RPMI8226 (cell line): ENCODE measurements at regions not wholly inside any gene's neighbourhood (a gene's known extent, or its start where the extent isn't known, plus 50 kb on each side); places are given as distances from the start of the nearest gene placed in this dataset.
"Not testable (repeated sequence)": the region's sequence is repeated elsewhere in the genome, so short reads cannot be mapped to it uniquely, and the experiment has no call there.

Experiments
- DNase-seq: peaks from one replicate; pipeline ENCODE4 v3.0.0-alpha.2; 2015

DNA sequence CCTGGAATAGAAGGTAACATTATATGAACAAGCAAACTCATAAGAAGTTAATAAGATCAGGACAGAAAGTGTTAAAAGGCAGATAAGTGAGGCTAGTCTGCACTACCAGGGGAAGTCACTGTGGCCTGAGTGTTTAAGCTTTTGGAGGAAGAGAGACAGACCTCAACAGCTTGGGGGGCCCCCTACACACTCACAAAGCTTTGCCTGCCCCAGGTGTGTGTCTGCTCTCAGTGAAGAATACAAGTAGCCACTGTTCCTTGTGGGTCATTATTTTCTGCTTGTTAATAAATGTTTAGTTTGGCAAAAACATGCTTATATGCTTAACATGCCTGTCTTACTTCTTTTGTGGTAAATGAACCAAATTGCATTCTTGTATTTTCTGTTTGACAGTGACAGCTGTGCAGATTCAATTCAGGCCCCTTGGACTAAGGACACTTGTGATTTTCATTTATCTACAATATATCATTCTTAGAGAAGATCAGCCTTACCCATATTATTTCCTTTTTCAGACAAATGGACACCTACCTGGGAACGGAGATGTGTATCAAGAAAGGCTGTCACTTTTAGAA lies 50.7 kb upstream of the C12orf71 start:
- no peak for DNase-seq

DNA sequence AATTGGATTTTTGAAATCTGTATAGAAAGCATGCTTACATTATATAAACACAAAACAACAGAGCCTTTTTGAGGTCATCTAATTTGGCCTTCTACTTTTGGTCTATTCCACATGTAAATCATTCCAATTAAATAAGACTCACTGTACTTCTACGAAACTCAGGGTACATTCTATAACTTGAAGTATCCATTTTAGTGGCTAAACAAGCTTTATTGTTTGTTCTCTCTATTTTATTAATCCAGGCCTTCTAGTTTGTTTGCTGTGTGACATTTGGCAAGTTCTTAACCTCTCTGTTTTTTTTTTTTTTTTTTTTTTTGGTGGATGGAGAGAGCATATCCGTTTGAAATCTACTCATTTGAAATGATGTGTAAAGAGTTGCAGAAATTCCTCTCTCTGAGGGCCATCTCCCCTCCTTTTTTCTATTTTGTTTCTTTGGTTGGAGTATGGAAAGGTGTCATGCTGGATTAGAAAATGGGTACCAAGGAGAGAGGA lies 58.1 kb upstream of the C12orf71 start:
- no peak for DNase-seq

DNA sequence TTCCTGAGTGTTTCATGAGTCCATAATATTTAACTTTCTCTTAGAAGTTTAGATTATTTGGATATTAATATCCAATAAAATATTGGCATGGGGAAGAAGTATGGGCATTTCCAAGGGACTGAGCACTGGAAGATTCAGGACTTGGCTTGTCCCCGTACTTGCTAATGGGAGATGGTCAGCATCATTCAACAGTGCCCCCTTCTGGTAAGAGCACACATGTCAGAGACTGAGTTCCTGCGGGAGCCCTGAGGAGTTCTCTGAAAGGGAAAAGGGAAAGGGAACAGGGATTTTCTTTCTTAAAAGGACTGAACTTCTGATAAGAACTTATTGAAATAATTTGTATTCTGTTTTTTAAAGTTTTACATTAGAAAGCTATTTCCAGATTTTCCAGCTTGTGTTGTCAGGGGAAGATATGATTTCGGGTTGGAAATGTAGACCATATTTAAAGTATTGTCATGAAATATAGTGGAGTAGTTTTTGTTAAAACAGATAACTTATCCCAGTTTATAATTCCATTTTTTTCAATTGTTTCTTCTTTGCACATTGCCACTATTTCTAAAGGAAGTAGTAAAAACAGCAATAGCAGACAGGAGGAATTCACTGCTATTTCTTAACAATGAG lies 59.8 kb upstream of the C12orf71 start:
- peak; percentile 53 for DNase-seq

DNA sequence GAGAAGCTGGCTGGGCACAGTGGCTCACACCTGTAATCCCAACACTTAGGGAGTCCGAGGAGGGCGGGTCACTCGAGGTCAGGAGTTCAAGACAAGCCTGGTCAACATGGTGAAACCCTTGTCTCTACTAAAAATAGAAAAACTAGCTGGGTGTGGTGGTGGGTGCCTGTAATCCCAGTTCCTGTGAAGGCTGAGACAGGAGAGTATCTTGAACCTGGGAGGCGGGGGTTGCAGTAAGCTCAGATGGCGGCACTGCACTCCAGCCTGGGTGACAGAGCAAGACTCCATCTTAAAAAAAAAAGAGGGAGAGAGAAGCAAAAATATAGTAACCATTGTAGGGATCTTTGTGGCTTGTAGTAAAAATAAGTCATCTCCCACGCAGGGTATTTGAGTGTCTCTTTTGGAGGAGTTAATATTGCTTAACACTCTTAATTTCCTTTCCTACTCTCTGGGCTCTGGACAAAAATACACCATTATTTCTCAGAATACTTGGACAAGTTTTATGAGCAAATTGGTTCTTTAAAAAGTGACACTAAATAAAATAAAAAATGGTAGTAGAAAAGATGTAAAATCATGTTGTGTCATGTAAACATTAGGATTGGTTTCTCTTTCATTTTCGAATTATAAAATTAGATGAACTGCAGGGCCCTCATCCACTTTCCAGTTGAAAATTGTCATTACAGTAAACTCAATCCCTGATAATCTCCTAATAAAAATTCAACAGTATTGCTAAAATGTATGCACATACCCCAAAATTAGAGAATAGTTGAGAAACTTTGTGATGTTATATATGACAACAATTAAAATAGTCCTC lies 61.1 kb upstream of the C12orf71 start:
- DNase-seq = peak; percentile 75

DNA sequence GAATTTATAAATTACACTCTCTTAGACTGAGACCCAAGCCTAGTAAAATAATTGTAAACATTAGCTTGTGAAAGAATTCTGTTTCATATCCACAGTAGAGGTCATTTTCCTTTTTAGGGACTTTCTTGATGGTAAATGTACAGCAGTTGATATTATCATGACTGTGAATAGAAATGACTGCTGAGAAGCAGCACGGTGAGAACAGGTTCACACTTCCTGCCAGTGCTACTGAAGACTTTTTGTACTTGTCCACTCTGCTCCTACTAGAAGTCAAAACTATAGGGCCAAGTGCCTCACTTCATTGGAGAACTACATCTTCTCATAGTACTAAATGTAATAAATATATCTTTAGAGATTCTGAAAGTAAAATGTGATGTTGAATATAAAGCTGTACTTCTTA lies 63.3 kb upstream of the C12orf71 start:
- DNase-seq = not testable (repeated sequence)

DNA sequence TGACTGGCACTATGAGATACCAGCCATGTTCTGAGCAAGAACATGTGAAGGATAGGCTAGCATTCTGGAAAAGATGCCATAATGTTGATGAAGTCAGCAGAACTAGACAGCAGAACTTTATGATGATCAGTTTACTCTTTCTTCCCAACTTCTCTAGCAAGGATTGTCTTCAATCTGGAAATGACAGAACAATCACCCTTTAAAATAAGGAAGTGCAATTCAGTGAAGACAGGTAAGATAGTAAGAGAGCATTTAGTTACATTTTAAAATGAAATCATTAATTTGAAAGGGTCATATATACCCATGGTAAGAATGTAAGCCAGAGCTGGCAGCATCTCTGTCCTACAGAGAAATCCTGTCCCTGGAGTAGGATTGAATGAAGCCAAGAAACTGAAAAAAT lies 66.0 kb upstream of the C12orf71 start:
- DNase-seq = no peak

DNA sequence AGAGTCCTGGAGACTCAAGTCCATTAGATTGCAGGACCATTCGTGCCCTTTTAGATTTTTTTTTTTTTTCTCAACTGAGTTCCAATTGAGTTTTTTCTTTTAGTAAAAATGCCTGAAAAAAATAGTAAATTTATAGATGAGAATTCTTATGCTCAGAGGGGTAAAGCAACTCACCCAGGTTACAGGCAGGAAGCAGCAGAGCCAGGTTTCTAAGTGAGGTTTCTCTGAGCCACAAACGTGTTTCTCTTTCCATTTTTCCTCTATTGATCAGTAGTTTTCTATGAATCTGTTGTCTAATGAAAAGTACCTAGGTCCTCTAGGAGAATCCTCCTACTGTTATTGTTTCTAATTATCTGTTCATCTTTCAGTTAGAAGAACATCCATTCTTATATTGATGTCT lies 66.4 kb upstream of the C12orf71 start:
- DNase-seq = no peak

DNA sequence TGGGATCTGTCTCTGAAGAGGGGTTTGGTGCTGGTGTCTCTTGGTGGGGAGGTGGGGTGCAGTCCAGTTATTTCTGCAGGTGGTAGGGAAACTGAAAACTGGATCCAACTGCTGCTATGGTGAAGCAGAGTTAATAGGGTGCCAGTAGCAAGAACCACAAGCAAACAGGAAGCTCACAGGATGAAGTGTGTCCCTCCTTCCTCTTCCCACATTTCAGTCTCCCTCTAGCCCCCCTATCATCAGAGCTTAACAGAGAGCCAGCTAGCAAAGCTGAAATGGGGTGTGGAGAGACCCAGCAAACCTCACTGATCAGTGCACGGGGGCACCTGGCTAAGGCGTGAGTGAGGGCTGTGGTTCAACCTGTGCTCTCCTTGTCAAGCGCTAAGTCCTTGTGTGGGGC lies 69.1 kb upstream of the C12orf71 start:
- DNase-seq = no peak

DNA sequence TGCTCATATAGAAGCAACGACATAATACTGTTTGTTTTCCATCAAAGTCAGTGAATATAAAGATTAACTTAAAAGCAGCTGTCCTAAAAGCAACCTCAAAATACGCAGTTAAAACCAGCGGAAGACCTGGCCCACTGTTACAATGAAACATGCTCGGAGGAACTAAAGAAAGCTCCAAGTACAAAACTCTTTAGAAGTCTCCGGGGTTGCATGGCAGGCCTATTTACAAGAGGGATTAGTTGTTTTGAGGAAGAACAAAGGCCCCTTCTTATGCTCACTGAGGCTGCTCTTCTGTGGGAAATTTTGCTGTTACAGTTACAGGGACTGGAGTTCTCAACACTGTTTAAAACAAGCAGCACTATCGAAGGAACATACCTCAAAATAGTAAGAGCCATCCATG lies 75.9 kb upstream of the C12orf71 start:
- no peak for DNase-seq

DNA sequence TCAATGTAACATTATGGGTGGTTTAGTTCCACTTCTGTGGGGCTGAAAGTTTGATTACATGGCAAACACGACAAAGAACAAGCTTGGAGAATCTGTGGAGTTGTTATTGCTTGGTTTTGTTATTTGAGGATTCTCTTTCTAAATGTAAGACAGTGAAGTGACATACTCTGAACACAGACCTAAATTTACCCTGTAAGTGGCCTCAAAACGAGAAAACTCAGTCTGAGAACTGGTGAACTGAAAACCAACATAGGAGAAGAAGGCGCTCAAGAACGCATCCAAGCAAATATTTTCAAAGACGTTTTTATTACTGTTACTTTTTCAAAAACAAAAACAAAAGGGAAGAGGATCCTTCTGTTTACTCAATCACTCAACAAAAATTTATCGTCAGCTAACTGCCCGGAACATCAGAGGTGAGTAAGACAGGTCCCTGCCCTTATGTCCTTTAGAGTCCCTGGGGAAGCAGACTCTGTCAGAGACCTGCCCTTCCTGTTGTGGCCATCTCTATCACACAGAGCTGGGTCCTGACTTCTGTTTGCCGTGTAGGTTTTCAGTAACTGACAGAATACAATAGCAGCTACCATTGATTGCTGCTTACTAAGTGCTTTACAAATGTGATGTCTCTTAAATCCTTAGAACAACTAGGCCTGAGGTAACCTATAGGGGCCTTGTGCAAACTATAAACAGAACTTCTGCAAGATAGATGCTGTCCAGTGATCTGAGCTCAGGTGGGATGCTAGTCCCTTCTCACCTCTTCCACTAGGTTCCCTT lies 79.3 kb upstream of the C12orf71 start:
- DNase-seq = no peak

DNA sequence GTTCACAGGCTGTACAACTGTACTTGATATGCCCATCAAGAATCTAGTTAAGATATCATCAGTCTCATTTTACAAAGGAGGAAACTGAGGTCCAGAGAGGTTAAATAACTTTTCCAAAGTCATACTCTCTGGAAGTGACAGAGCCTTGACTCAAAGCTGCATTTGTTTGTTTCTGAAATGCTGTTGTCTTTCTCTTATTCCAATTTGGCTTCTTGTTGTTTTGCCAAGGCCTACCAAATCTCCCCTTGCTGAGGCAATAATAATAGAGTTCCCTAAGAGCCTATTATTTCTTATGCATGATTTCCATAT lies 79.8 kb upstream of the C12orf71 start:
- no peak for DNase-seq

DNA sequence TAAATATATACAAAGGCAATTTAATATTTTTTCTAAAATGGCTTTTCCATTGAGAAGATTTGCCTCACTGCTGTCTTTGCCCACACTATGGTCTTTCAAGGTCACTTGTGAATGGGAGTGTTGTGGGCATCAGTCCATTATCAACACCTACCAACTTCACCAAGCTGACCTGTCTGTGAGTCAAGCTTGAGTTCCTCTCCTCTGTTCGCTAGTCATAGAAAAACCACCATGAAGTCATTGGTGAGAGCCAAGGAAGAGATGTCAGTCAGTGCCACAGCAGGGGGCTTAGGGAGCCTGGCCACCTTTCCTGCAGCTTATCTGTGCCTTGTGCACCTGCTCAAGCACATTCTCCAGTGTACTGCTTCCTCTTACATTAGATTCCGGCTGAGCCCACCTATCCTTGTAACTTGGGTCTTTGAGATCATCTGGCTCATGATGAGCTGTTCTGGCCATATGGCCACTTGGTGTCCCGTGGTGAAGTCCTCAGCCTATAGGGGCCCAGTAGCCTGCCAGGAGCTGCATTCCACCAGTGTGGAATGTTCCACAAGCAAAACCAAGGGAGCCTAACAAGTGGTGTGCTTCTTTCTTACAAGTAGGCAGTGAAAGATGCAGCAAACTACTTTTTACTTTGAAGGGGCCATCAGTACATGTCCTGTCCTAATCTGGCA lies 80.8 kb upstream of the C12orf71 start:
- DNase-seq = no peak

DNA sequence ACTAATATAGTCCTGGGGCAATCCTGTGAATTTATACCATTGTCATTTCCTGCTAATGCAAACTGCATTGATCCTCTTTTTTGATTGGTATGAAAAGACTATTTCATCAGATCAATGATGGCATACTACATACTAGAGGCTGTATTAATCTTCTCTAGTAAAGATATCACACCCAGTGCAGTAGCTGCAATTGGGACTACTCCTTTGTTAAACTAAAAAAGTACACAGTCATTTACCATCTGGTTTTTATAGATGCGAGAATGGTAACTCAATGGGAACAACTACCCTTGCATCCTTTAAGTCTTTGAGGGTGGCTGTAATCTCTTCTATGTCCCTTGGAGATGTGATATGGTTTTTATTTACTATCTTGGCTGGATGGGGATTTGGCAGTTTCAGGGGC lies 80.2 kb upstream of the STK38L start:
- DNase-seq = no peak

DNA sequence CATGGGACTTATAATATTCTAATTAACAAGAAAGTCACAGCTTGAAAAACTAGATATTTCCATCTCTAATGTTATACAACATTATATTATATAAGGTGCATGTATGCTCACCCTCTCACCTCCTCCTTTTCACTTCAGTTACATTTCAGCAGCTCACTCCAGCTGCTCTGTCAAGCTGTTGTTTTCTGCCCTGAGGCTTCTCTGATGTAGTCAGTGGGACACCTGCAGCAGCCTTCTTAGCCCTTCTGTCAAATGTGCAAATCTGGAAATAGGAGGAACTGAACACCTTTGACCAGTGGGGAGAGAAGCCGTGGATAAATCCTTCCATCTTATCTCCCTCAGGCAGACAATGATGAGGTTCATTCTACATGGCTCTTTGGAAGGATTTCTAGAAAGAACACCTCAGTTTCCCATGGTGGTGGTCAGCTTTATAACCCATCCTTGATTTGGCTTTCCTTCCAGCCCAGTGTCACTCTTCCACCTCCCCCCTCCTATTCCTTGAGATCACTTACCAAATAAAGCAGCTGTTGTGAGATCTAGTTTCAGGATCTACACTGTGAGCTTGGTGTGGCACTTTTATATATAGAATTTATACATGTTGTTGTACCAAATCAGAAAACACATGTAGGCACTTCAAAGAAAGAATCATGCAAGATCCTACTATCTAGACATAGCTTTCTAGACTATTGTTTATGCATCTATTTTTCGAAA lies 79.6 kb upstream of the STK38L start:
- peak; percentile 78 for DNase-seq

DNA sequence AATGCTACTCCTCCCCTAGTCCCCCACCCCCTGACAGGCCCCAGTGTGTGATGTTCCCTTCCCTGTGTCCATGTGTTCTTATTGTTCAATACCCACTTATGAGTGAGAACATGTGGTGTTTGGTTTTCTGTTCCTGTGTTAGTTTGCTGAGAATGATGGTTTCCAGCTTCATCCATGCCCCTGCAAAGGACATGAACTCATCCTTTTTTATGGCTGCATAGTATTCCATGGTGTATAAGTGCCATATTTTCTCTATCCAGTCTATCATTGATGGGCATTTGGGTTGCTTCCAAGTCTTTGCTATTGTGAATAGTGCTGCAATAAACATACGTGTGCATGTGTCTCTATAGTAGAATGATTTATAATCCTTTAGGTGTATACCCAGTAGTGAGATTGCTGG lies 78.1 kb upstream of the STK38L start:
- not testable (repeated sequence) for DNase-seq

DNA sequence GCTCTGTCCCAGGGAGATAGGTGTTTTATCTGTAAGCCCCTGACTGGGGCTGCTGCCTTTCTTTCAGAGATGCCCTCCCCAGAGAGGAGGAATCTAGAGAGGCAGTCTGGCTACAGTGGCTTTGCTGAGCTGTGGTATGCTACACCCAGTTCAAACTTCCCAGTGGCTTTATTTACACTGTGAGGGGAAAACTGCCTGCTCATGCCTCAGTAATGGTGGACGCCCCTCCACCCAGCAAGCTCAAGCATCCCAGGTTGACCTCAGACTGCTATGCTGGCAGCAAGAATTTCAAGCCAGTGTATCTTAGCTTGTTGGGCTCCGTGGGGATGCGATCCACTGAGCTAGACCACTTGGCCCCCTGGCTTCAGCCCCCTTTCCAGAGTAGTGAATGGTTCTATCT lies 72.6 kb upstream of the STK38L start:
- not testable (repeated sequence) for DNase-seq

DNA sequence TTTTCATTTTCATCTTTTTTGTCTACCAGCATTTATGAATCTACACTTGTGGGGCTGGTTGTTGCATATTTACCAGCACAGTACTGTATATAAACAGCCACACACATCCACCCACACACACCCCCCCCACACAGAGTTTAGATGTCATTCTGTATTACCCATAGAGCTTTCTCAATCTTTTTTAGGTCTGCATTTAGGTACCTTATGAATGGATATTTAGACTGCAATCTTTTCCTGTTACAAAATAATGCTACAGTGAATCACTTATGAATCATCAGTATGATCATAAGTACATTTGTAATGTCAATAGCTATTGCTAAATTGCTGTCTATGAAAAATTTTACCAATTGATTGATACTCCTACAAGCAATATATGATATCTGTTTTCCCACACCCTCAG lies 67.3 kb upstream of the STK38L start:
- DNase-seq = no peak

DNA sequence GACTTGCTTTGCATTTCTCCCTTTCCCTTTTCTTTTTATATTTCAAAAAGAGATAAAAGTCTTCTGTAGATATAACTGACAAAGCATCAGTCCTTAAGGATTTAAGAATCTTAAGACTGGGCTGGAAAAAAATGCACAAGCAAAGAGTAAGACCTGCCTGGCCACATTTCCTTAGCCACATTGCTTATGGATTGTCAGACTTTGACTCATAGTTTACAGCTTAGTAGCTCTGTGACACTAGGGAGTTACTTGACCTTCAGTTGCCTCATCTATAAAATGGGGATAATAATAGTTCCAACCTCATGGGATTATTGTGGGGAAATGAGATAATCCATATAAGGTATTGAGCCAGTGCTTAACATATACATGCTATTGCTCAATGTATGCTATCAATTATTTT lies 66.4 kb upstream of the STK38L start:
- DNase-seq = no peak

DNA sequence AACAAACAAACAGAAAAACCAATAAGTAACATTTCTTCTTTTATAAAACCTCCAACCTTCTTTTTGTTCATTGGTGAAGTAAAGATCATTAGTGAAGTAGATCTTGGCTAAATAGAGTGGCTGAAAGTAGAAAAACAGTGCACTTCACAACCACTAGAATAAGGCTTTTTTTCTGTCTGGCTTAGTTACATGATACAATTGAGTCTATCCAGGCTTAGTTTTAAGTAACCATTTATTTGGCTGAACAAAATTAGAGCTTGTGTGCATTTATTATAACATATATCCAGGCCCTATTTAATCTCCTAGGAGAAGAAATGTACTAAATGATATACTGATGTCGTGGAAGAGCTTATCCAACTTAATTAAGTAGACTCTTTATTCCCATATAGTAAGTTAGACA lies 65.8 kb upstream of the STK38L start:
- no peak for DNase-seq

DNA sequence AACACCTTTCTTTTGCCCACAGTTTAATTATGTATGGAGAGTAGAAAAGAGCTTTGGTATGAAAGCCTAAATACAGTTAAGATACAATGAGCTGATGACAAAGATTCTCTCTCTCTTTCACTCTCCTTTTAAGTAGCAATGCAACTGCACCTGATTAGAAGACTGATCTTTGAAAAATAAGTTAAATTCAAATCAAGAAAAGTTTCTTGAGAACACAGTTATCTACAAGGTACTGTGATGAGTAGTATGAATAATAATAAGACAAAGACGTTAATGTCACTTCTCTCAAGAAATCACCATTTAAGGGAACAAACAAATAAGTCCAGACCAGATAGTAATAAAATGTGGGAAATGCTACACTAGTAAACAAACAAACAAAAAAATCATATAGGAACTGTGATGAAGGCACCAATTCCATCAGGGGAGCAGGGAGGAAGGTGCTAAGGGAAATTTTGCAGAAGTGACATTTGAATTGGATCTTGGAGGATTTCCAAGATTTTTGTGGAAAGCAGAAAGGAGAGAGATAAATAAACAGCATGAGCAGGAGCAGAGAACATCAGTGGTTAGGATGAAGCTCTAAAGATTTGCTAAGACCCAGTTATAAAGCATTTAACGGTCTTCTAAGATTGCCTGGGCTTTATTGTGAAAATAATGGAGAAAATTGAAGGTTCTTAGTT lies 65.2 kb upstream of the STK38L start:
- DNase-seq = no peak

DNA sequence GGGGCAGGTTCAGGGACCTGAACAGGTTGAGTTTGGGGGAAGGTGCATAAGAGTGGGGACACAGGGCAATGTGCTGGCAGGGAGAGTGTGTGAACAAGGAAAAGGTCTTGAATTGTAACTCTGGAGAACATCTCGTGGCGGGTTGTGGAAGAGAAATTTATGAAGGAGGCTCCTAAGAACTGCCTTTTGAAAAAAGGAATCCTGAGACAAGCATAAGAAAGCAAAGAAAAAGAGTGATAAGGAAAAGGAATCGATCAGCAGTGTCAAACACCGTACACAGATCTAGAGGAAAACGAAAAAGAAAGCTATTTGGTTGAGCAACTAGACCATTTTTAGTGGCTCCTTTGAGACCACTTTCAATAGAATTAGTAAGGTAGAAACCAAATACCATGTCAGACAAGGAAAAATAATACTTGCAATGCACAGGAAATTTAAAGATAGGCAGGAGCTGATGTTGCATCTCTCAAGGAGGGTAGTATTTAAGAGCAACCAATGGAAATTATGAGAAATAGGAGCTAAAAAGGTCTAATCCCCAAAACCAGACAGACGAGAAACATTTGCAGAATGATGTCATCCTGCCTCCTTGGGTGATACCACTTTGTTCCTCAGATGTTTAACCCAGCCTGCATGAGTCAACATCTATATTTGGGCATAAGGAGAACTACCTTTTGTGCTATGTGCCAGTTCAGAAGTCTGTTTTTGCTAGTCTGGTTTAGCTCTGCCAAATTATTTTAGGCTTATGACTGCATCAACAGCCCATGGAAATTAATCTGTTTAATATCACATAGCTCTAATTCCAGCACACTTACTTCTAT lies 64.5 kb upstream of the STK38L start:
- peak; percentile 75 for DNase-seq
